ENCODE measurements at regions not wholly inside any gene's neighbourhood (a gene's known extent, or its start where the extent isn't known, plus 50 kb on each side); places are given as distances from the start of the nearest gene placed in this dataset.
A peak's percentile ranks its signal among the peaks of the same experiment; 100 is the strongest.

DNA sequence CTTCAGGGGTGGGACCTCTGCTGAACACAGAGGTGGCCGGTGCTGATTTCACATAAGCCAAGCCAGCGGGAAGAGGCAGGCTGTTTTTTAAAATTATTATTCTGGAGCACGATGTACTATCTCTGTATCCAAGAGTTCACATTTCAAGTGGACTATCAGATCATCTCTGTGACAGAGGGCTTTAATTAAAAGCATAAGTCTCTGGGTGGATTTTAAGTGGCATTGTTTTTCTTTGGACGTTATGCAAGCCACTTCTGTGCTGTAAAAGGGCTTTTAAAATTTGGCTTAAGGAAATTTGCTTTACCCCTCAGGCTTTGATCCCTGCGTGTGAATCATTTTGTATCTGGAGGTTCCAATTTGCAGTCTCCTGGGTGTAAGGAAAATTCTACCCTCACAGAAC is 124.7 kb downstream of the PALM2AKAP2 start:
- DNase-seq: no peak
- H3K27ac ChIP-seq (ENCODE audit: low read depth in 2 of 2, low read length in 2 of 2): no peak overlapping the region
- intact Hi-C loops (cut with DNase I): no loop called here

DNA sequence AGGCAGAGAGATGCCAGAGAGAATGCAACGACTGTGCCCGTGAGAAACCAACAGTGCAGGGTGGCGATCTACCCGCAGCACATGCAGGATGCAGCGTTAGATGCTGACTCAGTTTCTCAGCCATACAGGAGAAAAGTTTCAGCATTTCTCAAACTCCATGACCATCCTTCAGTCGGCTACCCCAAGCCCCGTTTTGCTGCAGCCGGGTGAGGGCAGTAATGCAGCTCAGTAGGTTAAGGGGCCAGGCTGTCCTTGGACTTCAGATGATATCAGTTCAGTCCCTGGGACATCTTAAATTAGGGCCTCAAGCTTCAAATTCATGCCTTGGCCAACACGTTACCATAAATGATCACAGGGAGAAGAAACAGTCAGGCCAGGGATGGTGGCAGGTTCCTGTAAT is 125.5 kb downstream of the PALM2AKAP2 start:
- Histone ChIP-seq H3K4me1 (ENCODE audit: control insufficient read depth in 2 of 3, insufficient read depth in 2 of 3, low read depth in 1 of 3, low read length in 3 of 3) (peaks cover 0 to 6% (median 6%) of the 10 kb centered on the region in 3 donors), H3K9me3 (ENCODE audit: control insufficient read depth in 2 of 3, insufficient read depth in 1 of 3, low read length in 3 of 3) (no peaks in the 10 kb centered on the region), H3K4me3 (ENCODE audit: low read length in 3 of 3) (no peak overlapping the region), H3K27me3 (ENCODE audit: control insufficient read depth, insufficient read depth, low read length) (no peaks in the 10 kb centered on the region), H3K36me3 (ENCODE audit: control insufficient read depth in 2 of 3, insufficient read depth in 3 of 3, low read length in 3 of 3) (no peaks in the 10 kb centered on the region), H3K27ac (ENCODE audit: low read depth in 2 of 2, low read length in 2 of 2) (no peak overlapping the region), H3K9ac (ENCODE audit: low read length in 3 of 3) (no peak overlapping the region)
- intact Hi-C loops (cut with DNase I): no loop called here
- FAIRE-seq (no peak), DNase-seq (no peak)
- TF ChIP-seq, protein P1, sequence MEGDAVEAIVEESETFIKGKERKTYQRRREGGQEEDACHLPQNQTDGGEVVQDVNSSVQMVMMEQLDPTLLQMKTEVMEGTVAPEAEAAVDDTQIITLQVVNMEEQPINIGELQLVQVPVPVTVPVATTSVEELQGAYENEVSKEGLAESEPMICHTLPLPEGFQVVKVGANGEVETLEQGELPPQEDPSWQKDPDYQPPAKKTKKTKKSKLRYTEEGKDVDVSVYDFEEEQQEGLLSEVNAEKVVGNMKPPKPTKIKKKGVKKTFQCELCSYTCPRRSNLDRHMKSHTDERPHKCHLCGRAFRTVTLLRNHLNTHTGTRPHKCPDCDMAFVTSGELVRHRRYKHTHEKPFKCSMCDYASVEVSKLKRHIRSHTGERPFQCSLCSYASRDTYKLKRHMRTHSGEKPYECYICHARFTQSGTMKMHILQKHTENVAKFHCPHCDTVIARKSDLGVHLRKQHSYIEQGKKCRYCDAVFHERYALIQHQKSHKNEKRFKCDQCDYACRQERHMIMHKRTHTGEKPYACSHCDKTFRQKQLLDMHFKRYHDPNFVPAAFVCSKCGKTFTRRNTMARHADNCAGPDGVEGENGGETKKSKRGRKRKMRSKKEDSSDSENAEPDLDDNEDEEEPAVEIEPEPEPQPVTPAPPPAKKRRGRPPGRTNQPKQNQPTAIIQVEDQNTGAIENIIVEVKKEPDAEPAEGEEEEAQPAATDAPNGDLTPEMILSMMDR (IDR thresholded peaks at IDR 0.05; ENCODE audit: borderline replicate concordance, extremely low read depth, insufficient read depth): no peak

More for the DNA sequence above, 124.7 kb downstream of the PALM2AKAP2 start:
- TF ChIP-seq, protein P1 (IDR thresholded peaks at IDR 0.05; ENCODE audit: borderline replicate concordance, extremely low read depth, insufficient read depth): no peak
- no peaks in the 10 kb centered on the region for H3K9me3 ChIP-seq (ENCODE audit: control insufficient read depth in 2 of 3, insufficient read depth in 1 of 3, low read length in 3 of 3)
- H3K27me3 ChIP-seq (ENCODE audit: control insufficient read depth, insufficient read depth, low read length): no peaks in the 10 kb centered on the region
- no peak overlapping the region for H3K4me3 ChIP-seq (ENCODE audit: low read length in 3 of 3)
- H3K9ac ChIP-seq (ENCODE audit: low read length in 3 of 3): no peak overlapping the region
- no peaks in the 10 kb centered on the region for H3K36me3 ChIP-seq (ENCODE audit: control insufficient read depth in 2 of 3, insufficient read depth in 3 of 3, low read length in 3 of 3)
- H3K4me1 ChIP-seq (ENCODE audit: control insufficient read depth in 2 of 3, insufficient read depth in 2 of 3, low read depth in 1 of 3, low read length in 3 of 3): peaks cover 0 to 6% (median 6%) of the 10 kb centered on the region in 3 donors
- no peak for FAIRE-seq

- no peak overlapping the region for H3K4me3 ChIP-seq (ENCODE audit: low read length in 3 of 3)
- no peaks in the 10 kb centered on the region for H3K36me3 ChIP-seq (ENCODE audit: control insufficient read depth in 2 of 3, insufficient read depth in 3 of 3, low read length in 3 of 3)
- FAIRE-seq: no peak
- peak overlapping the region; percentile 15 to 52 for H3K27ac ChIP-seq (ENCODE audit: low read depth in 2 of 2, low read length in 2 of 2)
- TF ChIP-seq, protein P1 (IDR thresholded peaks at IDR 0.05; ENCODE audit: borderline replicate concordance, extremely low read depth, insufficient read depth): no peak
- DNase-seq: no peak
- no peak overlapping the region for H3K9ac ChIP-seq (ENCODE audit: low read length in 3 of 3)
- peaks cover 0 to 10% (median 6%) of the 10 kb centered on the region in 3 donors for H3K4me1 ChIP-seq (ENCODE audit: control insufficient read depth in 2 of 3, insufficient read depth in 2 of 3, low read depth in 1 of 3, low read length in 3 of 3)
- no peaks in the 10 kb centered on the region for H3K27me3 ChIP-seq (ENCODE audit: control insufficient read depth, insufficient read depth, low read length)
- intact Hi-C loops (cut with DNase I): no loop called here
- H3K9me3 ChIP-seq (ENCODE audit: control insufficient read depth in 2 of 3, insufficient read depth in 1 of 3, low read length in 3 of 3): no peaks in the 10 kb centered on the region
These were observed 126.9 kb downstream of the PALM2AKAP2 start for GRCh38 chr9:109906766-109907382.

- DNase-seq (peak in 3 of 5 donors; percentile 25 to 67 (median 50)), FAIRE-seq (no peak)
- peak overlapping the region; percentile 15 to 52 for H3K27ac ChIP-seq (ENCODE audit: low read depth in 2 of 2, low read length in 2 of 2)
These were observed 127.4 kb downstream of the PALM2AKAP2 start for GRCh38 chr9:109907400-109907799.

More at GRCh38 chr9:109907400-109907799, 127.4 kb downstream of the PALM2AKAP2 start:
- H3K9ac ChIP-seq (ENCODE audit: low read length in 3 of 3): no peak overlapping the region
- TF ChIP-seq, protein P1 (IDR thresholded peaks at IDR 0.05; ENCODE audit: borderline replicate concordance, extremely low read depth, insufficient read depth): no peak
- intact Hi-C loops (cut with DNase I): no loop called here
- no peaks in the 10 kb centered on the region for H3K27me3 ChIP-seq (ENCODE audit: control insufficient read depth, insufficient read depth, low read length)
- peaks cover 0 to 10% (median 6%) of the 10 kb centered on the region in 3 donors for H3K4me1 ChIP-seq (ENCODE audit: control insufficient read depth in 2 of 3, insufficient read depth in 2 of 3, low read depth in 1 of 3, low read length in 3 of 3)
- no peaks in the 10 kb centered on the region for H3K36me3 ChIP-seq (ENCODE audit: control insufficient read depth in 2 of 3, insufficient read depth in 3 of 3, low read length in 3 of 3)
- no peaks in the 10 kb centered on the region for H3K9me3 ChIP-seq (ENCODE audit: control insufficient read depth in 2 of 3, insufficient read depth in 1 of 3, low read length in 3 of 3)
- H3K4me3 ChIP-seq (ENCODE audit: low read length in 3 of 3): no peak overlapping the region

Data from kidney (tissue), 13 donors.